ENCODE measurements at regions not wholly inside any gene's neighbourhood (a gene's known extent, or its start where the extent isn't known, plus 50 kb on each side); places are given as distances from the start of the nearest gene placed in this dataset.
"Not testable (repeated sequence)": the region's sequence is repeated elsewhere in the genome, so short reads cannot be mapped to it uniquely, and the experiment has no call there.

DNA sequence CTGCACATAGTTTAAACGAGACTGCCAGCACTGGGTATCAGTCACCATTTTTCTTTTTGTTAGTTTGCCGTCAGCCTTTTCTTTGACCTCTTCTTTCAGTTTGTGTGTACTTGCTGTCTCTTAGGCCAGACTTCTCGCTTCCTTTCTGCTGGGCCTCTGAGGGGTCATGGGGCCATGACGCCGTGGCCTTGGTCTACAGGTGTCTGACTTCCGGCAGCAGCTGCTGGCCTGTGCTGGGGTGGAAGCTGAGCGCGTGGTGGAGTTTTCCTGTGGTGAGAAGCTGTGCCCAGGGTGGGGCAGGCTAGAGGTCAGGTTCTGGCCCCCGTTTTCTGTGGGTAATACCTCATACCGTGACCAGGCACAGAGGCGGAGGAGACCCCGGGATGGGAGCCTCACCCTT lies 101.6 kb upstream of the PZP start:
- not testable (repeated sequence) for DNase-seq (ENCODE audit: low read depth in 3 of 3)

DNA sequence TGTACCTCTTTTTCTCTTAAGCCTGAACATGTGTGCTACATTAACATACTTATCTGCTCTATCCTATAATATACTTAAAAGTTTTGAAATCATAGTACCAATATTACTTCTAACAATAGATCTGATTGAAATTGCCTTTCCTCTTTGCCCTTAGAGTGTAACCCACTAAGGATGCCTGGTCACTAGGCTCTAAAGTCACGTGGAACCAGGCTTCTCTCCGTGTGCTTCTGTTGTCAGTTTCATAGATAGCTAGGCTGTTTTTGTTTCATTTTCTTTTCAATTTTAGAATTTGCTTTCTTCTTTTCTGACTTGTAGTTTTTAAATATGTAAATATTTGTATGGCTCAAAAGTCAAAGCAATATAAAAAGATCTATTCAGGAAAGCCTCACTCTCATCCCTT lies 100.5 kb upstream of the PZP start:
- not testable (repeated sequence) for DNase-seq (ENCODE audit: low read depth in 3 of 3)

DNA sequence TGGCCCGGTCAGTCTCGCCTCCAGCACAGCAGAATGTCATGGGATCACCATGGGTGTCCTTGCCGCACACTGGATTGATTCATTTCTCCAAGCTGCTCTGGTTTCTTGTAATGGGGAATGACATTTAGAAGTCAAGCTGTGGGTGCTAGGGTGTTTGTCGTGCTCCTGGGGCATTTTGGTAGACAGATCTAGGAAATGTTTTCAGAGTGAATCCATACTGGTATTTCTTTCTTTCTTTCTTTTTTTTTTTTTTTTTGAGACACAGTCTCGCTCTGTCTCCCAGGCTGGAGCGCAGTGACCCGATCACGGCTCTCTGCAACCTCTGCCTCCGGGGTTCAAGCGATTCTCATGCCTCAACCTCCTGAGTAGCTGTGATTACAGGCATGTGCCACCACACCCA lies 100.0 kb upstream of the PZP start:
- not testable (repeated sequence) for DNase-seq (ENCODE audit: low read depth in 3 of 3)

DNA sequence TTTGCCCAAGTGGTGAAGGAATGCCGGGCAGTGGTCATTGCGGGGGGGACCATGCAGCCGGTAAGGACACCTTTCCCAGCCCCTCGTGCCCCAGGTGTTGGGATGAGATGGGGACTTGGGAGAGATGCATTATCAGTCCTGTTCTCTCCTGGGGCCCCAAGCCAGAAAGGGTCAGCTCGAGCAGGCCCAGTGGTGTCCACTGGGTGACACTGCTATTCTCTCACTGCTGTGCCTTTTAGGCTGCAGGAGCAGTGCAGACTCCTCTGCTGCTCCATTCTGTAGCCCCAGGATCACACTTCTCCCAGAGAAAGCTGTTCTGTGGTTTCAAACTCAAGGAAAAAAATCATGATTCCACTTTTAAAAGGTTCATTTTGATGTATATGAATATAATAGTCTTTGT lies 99.1 kb upstream of the PZP start:
- not testable (repeated sequence) for DNase-seq (ENCODE audit: low read depth in 3 of 3)

DNA sequence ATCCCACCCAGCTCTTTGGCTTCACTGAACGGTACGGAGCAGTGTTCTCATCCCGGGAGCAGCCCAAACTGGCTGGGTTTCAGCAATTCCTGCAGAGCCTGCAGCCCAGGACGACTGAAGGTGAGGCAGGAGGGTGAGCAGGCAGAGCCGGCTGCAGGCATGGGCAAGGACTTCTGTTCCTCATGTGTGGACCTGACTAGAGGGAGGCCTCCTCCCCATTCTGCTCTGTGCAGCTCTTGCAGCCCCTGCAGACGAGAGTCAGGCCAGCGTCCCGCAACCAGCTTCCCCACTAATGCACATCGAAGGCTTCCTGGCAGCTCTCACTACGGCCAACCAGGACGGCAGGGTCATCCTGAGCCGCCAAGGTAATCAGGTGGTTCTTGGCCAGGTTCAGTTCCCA lies 97.8 kb upstream of the PZP start:
- DNase-seq (ENCODE audit: low read depth in 3 of 3): not testable (repeated sequence)

DNA sequence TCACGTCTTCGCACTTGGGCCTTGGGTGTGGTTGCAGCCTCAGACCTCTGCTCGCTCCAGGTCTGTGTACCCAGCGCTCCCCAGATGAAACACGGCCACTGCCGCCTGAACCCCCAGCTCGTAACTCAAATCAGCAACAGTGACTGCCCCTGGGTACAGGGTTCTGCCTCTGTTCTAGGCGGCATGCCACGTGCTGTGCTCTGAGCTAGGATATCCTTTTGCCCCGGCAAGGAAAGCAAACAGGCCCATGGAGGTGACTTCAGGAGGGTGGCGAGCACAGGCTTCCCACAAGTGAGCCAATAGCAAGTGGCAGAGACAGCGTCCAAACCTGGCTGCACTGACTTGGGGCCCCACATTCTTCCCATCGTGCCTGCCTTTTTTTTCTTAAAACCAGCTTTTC lies 96.3 kb upstream of the PZP start:
- DNase-seq (ENCODE audit: low read depth in 3 of 3): not testable (repeated sequence)

DNA sequence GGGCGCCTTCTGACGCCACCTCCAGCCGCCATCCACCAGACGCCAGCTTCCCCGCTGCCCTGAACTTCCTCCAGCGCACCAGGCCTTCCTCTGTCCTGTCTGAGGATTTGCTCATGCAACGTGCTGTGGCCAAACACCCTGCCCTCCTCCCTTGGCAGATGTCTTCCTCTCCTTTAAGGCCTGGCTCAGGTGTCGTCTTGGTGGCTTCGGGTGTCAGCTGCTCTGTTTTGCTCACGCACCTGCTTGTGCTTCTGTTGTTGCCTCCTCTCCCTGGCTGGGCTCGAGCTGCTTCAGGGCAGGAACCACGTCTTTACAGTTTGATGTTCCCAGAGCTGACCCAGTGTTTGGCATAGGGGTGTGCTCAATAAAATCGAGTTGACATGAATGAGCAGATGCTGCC lies 87.7 kb upstream of the PZP start:
- DNase-seq (ENCODE audit: low read depth in 3 of 3): not testable (repeated sequence)

DNA sequence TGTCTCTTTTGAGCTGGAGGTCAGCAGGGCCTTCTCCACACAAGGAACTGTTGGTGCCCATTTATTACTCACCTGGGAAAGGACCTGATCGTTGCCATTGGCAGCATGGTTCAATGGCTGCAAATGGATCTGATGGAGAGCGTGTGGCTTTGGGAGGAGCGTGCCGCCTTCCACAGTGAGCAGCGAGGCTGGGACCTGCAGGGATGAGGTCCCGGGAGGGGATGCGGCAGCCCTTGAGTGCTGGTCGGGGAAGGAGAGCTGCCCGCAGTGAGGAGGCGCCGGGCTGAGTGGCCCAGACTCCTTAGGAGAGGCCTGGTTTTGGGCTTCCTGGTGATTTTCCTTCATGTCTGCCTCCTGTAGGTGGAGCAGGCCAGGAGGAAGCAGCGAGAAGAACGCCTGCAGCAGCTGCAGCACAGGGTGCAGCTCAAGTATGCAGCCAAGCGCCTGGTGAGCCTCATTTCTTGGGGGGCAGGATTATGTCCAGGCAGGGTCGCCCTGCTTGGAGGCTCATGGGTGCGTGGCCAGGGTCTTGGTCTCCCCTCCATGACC lies 86.0 kb upstream of the PZP start:
- not testable (repeated sequence) for DNase-seq (ENCODE audit: low read depth in 3 of 3)

DNA sequence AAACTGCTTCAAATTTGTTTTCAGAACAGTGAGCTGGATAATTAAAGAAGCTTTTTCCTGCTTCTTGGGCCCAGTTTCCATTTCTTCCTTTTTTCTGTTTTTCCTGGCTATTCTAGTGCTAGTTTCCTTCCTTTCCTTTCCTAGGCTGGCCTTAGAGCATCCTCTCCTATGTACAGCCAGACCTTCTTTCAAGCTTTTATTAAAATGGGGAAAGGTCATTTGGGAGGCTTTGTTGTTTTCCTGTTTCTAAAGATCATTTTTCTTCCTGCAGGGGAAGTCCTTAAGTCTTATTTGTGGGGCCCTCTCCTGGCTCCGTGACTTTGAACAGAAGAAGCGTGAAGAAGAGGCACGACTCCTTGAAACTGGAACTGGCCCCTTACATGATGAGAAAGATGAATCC lies 85.2 kb upstream of the PZP start:
- not testable (repeated sequence) for DNase-seq (ENCODE audit: low read depth in 3 of 3)

DNA sequence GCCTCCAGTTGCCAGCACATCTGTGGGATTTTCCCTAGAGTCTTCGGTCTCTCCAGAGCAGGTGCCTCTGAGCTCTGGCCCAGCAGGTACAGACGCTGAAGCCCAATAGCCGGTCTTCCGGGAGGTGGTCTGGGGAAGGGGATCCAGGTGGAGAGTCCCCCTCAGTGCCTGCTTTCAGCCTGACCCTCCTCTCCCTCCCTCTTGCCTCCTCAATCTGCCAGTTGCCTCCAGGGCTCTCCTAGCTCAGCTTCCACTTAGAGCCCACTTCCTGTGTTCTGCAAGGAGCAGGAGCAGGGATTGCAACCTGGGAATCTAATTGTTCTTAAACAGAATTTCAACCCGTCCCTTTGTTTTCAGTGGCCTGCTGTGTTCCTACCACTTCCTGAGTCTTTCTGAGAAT lies 81.8 kb upstream of the PZP start:
- not testable (repeated sequence) for DNase-seq (ENCODE audit: low read depth in 3 of 3)

DNA sequence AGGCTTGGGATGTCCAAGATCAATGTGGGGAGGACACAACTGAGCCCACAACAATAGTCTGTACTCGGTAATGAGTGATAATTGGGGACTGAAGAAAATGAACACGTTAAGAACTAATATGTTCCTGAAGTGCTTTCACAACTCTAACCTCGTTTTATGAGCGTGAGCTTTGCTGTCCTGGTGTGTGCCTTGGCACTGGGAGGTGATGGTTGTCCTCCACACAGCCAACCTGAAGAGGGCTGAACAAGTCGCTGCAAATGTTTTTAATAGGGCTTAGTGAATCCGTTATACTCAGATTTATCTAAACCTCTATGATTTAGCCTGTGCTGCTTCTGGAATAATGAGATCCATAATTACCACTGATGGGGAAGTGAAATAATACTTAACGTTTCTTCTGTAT lies 76.5 kb upstream of the PZP start:
- DNase-seq (ENCODE audit: low read depth in 3 of 3): not testable (repeated sequence)

DNA sequence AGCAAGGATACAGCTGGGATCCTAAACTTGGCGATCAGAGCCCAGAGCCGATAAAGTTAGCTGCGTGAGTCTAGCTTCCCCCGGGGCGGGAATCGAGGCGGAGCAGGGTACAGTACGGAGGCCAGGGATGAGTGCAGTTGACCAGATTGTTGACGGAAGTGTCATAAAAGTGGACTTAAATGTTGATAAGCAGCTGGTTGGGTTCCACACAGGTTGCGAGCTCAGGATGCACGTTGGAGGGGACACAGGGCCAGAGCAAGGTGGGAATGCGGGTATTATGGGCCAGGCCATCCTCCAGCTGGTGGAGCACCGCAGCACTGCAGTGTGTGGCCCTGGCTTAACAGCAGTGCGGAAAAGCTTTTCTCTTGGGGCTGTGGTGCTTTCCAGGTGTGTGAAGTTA lies 76.0 kb upstream of the PZP start:
- peak in 1 of 3 experiments; percentile 2 for DNase-seq (ENCODE audit: low read depth in 3 of 3)

DNA sequence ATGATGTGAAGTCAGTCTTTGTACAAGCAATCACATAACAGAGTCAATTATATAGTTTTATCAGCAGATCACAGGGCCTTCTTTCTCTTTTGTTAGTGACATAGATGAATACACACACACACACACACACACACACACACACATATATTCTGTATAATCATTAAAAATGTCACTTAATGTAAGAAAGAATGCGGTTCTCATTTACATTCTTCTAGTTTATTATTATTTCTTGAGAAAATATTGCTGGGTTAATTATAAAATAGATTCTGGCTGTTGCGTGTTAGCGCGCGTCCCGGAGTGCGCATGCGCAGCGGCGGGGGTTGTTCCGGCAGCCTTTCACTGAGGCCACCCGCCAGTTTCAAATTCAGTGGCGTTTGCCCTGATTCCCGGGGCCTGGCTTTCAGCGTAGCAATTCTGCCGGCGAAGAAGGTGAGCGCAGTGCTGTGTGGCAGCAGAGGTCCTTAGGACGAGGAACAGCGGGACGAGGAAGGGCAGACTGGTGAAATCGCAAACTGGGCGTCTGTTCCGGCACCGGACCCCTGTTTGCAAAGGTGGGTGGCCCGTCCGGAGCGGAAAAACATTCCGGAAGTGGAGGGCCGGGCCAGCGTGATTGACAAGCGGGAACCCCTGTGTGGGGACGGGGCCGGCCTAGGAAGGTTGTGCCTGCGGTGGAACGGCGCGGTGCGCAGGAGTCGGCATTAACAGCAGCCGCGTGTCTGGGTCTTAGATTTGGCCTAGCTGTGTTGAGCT lies 75.3 kb upstream of the PZP start:
- peak; percentile 35 to 80 (median 68) for DNase-seq (ENCODE audit: low read depth in 3 of 3)

DNA sequence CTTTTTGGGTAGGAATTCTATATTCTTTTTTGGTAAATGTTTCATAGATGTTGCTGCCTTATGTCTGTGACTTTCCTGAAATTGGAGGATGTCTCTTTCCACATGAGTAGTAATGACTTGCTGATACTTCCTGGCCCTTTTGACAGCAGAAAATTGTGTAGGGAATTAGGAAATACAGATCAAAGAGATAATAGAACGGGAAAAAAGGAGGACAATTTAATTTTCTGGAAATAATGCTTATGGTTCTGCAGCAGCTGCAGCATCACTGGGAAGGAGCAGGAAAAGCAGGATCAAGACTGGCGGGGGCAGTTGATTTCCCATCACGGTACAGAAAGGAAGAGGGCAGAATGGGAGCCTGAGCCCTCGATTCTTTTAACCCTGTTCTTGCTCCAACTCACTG lies 68.8 kb upstream of the PZP start:
- DNase-seq (ENCODE audit: low read depth in 3 of 3): no peak

DNA sequence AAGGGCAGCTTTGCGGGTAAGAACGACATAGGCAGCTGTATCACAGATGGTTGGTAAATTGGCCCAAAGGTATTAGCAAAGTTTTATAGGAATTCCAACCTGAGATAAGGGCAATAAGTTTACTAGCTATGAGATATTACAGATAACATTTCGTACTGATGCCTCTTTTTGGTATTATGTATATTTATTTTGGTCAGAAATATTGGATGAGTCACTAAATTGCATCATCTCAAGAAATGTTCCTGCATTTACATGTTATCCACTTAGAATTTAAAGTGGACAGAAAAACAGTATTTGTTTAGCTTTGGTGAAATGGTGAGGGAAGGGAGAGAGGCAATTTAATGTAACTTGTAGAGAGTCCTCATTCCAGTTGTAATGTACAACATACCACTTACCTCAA lies 65.1 kb upstream of the PZP start:
- no peak for DNase-seq (ENCODE audit: low read depth in 3 of 3)

DNA sequence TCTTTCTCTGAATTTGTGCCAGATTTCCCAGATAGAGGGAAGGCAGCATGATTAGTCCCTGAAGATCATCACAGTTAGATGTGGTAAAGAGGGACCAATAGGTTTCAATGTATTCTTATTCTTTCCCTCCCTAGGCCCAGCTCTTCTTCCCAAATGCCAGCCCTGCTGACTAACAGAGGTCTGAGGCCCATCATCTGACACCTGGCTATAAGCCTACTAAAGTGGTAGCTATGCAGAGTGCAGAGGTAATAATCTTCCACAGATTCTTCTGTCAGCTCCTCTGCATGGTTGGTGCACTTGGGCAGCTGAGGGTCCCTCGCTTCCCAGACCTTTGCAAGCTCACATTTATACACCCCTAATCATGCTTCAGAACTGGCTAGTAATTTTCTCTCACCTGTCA lies 63.7 kb upstream of the PZP start:
- DNase-seq (ENCODE audit: low read depth in 3 of 3): no peak

DNA sequence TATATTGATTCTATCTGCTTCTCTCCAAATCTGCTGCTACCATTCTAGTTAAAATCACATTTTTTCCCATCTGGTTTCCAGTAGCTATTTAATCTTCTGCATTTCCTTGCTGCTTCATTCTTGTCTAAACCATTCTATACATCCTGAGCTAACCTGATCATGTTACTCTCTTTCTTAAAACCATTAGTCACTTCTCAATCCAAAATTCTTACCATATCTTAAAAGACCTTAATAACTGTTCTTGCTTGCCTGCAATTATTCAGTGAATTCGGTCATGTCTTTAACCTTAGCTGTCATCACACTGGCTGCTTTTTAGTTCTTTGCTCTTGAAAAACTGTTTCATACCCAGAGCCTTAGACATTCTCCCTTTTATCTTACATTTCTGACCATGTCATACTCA lies 56.4 kb upstream of the PZP start:
- DNase-seq (ENCODE audit: low read depth in 3 of 3): no peak

DNA sequence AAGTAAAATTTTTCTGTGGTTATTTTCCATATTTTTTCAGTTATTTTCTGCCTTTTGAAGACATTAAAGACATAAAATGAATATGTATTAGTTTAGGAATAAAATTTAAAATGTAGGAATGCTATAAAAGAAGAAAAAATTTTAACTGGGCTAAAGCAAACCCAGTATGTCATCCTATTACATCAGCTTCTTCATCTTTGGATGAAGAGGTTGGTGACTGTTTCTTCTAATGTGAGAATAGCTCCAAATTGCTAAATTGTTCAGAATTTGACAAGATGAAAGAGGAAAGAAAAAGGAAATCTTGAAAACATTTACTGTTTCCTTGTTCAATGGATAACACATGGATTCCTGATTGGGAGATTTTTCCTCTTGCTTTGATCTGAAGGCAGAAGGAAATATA lies 52.7 kb upstream of the PZP start:
- DNase-seq (ENCODE audit: low read depth in 3 of 3): no peak

DNA sequence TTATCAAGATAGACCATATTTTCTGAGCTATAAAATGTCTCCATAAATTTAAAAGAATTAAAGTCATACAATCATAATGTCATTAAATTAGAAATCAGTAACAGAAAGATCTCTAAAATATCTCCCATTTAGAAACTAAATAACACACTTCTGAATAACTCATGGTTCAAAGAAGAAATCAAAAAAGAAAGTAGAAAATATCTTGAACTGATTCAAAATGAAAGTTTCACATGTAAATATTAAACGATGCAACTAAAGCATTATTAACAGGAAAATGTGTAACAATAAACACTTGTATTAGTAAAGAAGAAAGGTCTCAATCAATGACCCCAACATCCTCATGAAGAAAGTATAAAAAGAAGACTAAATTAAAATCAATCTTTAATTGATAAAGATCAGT lies 50.5 kb upstream of the PZP start:
- DNase-seq (ENCODE audit: low read depth in 3 of 3): no peak

All from stimulated activated CD4-positive, alpha-beta T cell treated with anti-CD3 and anti-CD28 coated beads, TNF-alpha, amount 100 ng/mL, for 24 hours (primary cell).